Lung (tissue), 11 donors: ENCODE measurements at regions not wholly inside any gene's neighbourhood (a gene's known extent, or its start where the extent isn't known, plus 50 kb on each side); places are given as distances from the start of the nearest gene placed in this dataset.

Experiments
- ATAC-seq: fragments of 200-7000 bp; cut with Tn5 transposase; one replicate; pipeline ENCODE4 v1.9.1; 2020; ENCODE audit warnings: moderate number of reproducible peaks; ENCODE audit not compliant: insufficient read depth, low FRiP score
- DNase-seq, 3 donors: peaks; one replicate each; pipeline ENCODE4 v3.0.0-alpha.2; 2013 to 2017
- H3K27ac ChIP-seq, 2 donors: one replicate each; pipeline ENCODE4 v1.5.1; 2013; ENCODE audit warnings: mild to moderate bottlenecking in 2 of 2, moderate library complexity in 2 of 2, control low read depth in 1 of 2, inconsistent platforms in 1 of 2, low read depth in 1 of 2, low read length in 1 of 2
- H3K27me3 ChIP-seq, 3 donors: one replicate each; pipeline ENCODE4 v1.5.1; 2013; ENCODE audit warnings: low read length in 2 of 3; ENCODE audit not compliant: control insufficient read depth in 3 of 3, insufficient read depth in 3 of 3
- H3K36me3 ChIP-seq, 4 donors: one replicate each; pipeline ENCODE4 v1.5.1; 2013; ENCODE audit warnings: low read length in 4 of 4, mild to moderate bottlenecking in 1 of 4, moderate library complexity in 1 of 4; ENCODE audit not compliant: control insufficient read depth in 4 of 4, insufficient read depth in 4 of 4
- H3K4me1 ChIP-seq, 5 donors: one replicate each; pipeline ENCODE4 v1.5.1; 2013; ENCODE audit warnings: low read length in 5 of 5, mild to moderate bottlenecking in 2 of 5, moderate library complexity in 1 of 5; ENCODE audit not compliant: control insufficient read depth in 5 of 5, insufficient read depth in 5 of 5
- H3K4me3 ChIP-seq: one replicate; pipeline ENCODE4 v1.5.1; 2013; ENCODE audit warnings: mild to moderate bottlenecking, control low read depth, moderate library complexity
- H3K9ac ChIP-seq, 2 donors: one replicate each; pipeline ENCODE4 v1.5.1; 2013; ENCODE audit warnings: low read length in 2 of 2, control low read depth in 1 of 2; ENCODE audit not compliant: insufficient read depth in 1 of 2
- H3K9me3 ChIP-seq, 4 donors: one replicate each; pipeline ENCODE4 v1.5.1; 2013; ENCODE audit warnings: low read length in 3 of 4, mild to moderate bottlenecking in 1 of 4, moderate library complexity in 1 of 4; ENCODE audit not compliant: control insufficient read depth in 4 of 4, insufficient read depth in 3 of 4
- CTCF ChIP-seq: IDR thresholded peaks from 2 replicates; pipeline ENCODE4 v1.5.1; 2012; ENCODE audit warnings: mild to moderate bottlenecking; ENCODE audit errors: control extremely low read depth, extremely low read depth
- WGBS, 2 donors: extraction: QIAGEN DNeasy Blood & Tissue Kit; methylation state at CpG; one replicate each; pipeline ENCODE4 v1.1.7; 2013; 5-methylcytosine and 5-hydroxymethylcytosine counted together
- donor health status: control.
- donor health status: control.
- donor health status: Bipolar disorder and iron deficiency.
- donor health status: healthy.
- donor health status: DM: yes; HTN: yes; CAD: no.

- H3K36me3 ChIP-seq: no peaks in the 10 kb centered on the region
- no peak overlapping the region for H3K27ac ChIP-seq
- 73 to 84% methylated on average over 4 of the region's 4 CpGs for WGBS, 2 donors
- no peak overlapping the region for H3K9ac ChIP-seq
- H3K4me1 ChIP-seq: no peaks in the 10 kb centered on the region
- DNase-seq (no peak), ATAC-seq (no peak)
- peaks cover 0 to 2% (median 0%) of the 10 kb centered on the region in 3 donors for H3K27me3 ChIP-seq
- H3K9me3 ChIP-seq: peaks cover 0 to 2% (median 0%) of the 10 kb centered on the region in 4 donors
- TF ChIP-seq CTCF: no peak
- no peak overlapping the region for H3K4me3 ChIP-seq
These were observed 1249.4 kb upstream of the SORCS1 start for GRCh38 chr10:108413954-108414353.

GRCh38 chr10:108412323-108412722, 1247.8 kb upstream of the SORCS1 start:
- H3K4me3 ChIP-seq: no peak overlapping the region

GRCh38 chr10:108411894-108412293, 1247.4 kb upstream of the SORCS1 start:
- ATAC-seq: no peak

More at GRCh38 chr10:108412323-108412722, 1247.8 kb upstream of the SORCS1 start:
- DNase-seq (no peak), ATAC-seq (no peak)
- TF ChIP-seq CTCF: no peak
- Histone ChIP-seq H3K36me3 (no peaks in the 10 kb centered on the region), H3K27me3 (peaks cover 0 to 2% (median 0%) of the 10 kb centered on the region in 3 donors), H3K9ac (no peak overlapping the region), H3K4me1 (no peaks in the 10 kb centered on the region), H3K9me3 (no peaks in the 10 kb centered on the region), H3K27ac (no peak overlapping the region)
- 53 to 57% methylated on average over 2 of the region's 2 CpGs for WGBS, 2 donors

More at GRCh38 chr10:108411894-108412293, 1247.4 kb upstream of the SORCS1 start:
- H3K9ac ChIP-seq: no peak overlapping the region
- H3K4me1 ChIP-seq: no peaks in the 10 kb centered on the region
- H3K27ac ChIP-seq: no peak overlapping the region
- WGBS, 2 donors: 77 to 91% methylated on average over 2 of the region's 2 CpGs
- no peak overlapping the region for H3K4me3 ChIP-seq
- peaks cover 0 to 2% (median 0%) of the 10 kb centered on the region in 3 donors for H3K27me3 ChIP-seq
- H3K36me3 ChIP-seq: no peaks in the 10 kb centered on the region
- no peak for TF ChIP-seq CTCF
- DNase-seq: no peak
- H3K9me3 ChIP-seq: no peaks in the 10 kb centered on the region
